22Rv1 (cell line): ENCODE measurements at regions not wholly inside any gene's neighbourhood (a gene's known extent, or its start where the extent isn't known, plus 50 kb on each side); places are given as distances from the start of the nearest gene placed in this dataset.

Experiments
- H3K27ac ChIP-seq: fragments of 450-650 bp; 2 replicates; pipeline ENCODE4 v1.5.1; 2017
- ZFX ChIP-seq: fragments of 450-650 bp; IDR thresholded peaks from 2 replicates; pipeline ENCODE4 v1.6.1; 2017; ENCODE audit warnings: antibody characterized with exemption, borderline replicate concordance
- TF ChIP-seq, protein P1 (sequence below): fragments of 450-650 bp; IDR thresholded peaks from 2 replicates; pipeline ENCODE4 v1.5.1; 2017; ENCODE audit warnings: mild to moderate bottlenecking

DNA sequence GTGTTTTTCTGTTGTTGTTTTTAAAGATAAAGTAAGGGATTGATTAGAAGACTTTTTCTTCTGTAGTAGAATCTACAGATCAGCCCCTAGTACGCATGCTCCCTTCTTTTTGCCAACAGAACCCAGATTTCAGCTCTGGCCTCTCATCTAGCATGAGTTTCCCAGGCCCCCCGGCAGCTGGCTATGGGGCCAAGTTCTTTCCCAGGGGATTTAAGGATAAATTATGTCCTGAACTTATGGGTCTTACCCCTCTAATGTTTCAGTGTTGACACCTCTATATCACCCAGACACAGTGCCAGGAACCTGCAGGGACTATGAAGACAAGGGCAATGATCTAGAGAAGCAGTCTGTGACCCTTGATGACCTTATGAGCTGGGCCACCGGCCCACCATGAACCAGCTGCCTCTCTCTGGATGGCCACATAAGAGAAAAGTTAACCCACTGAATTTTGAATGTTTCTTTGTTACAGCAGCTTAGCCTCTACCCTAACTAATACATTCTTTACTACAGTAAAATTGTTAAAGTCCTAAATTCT lies 150.5 kb downstream of the UNC5CL start:
- no peak overlapping the region for H3K27ac ChIP-seq
- TF ChIP-seq, protein P1, sequence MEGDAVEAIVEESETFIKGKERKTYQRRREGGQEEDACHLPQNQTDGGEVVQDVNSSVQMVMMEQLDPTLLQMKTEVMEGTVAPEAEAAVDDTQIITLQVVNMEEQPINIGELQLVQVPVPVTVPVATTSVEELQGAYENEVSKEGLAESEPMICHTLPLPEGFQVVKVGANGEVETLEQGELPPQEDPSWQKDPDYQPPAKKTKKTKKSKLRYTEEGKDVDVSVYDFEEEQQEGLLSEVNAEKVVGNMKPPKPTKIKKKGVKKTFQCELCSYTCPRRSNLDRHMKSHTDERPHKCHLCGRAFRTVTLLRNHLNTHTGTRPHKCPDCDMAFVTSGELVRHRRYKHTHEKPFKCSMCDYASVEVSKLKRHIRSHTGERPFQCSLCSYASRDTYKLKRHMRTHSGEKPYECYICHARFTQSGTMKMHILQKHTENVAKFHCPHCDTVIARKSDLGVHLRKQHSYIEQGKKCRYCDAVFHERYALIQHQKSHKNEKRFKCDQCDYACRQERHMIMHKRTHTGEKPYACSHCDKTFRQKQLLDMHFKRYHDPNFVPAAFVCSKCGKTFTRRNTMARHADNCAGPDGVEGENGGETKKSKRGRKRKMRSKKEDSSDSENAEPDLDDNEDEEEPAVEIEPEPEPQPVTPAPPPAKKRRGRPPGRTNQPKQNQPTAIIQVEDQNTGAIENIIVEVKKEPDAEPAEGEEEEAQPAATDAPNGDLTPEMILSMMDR: no peak
- no peak for TF ChIP-seq ZFX

DNA sequence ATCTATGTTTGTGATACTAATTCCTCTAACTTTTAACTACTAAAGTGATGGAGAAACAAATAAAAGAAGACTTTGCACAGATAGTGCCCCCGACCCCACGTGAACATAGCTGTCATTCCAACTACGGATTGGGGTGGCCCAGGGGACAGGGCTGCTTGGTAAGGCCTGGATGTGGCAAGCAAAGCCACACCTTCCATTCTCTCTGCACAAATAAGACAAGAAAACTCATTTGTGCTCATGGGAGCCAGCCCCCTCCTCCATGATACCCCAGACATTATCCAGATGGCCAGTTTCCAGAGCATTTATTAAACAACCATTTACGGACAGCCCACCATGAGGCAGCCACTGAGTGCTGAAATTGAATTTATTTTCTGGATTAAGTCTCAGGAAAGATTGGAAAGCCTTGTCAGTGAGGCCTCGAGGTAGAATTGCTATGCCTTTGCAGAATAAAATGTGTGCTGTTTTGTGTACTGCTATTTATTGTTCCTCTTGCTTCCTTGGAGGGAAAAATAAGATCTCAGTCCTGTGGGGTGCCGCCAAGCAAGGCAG lies 151.2 kb downstream of the UNC5CL start:
- TF ChIP-seq, protein P1: no peak
- TF ChIP-seq ZFX: no peak
- H3K27ac ChIP-seq: no peak overlapping the region

DNA sequence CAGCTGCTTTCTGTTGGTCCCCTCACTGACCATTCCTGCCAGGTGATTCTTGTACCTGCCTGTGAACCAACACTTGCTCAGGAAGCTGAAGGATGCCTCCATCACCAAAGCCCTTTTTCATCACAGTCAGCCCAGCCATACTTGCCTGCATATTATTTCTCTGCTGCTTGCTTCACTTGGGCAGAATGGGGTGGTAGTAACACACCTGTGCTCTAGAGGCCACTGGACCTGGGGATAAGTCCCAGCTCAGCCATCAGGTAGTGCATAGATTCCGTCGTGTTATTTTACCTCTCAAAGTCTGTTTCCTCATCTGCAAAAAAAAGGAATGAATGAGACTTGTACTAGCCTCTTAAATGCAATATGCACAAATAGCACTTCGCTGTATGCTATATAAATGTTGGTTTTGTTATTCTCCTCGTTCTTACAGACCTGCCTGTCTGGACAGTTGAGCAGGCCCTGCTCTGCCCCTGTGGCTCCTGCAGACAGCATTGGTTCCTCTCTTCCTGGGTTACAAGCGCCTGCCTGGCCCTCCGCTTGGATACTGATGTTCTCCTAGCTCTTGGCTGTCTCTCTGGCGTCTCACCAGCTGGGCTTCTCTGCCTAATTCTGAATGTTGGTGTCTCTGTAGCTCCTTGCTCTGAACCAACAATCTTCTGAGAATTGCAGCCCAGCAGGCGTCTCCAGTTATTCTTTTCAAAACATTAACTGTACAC lies 151.8 kb downstream of the UNC5CL start:
- TF ChIP-seq, protein P1: no peak
- no peak for TF ChIP-seq ZFX
- H3K27ac ChIP-seq: no peak overlapping the region

DNA sequence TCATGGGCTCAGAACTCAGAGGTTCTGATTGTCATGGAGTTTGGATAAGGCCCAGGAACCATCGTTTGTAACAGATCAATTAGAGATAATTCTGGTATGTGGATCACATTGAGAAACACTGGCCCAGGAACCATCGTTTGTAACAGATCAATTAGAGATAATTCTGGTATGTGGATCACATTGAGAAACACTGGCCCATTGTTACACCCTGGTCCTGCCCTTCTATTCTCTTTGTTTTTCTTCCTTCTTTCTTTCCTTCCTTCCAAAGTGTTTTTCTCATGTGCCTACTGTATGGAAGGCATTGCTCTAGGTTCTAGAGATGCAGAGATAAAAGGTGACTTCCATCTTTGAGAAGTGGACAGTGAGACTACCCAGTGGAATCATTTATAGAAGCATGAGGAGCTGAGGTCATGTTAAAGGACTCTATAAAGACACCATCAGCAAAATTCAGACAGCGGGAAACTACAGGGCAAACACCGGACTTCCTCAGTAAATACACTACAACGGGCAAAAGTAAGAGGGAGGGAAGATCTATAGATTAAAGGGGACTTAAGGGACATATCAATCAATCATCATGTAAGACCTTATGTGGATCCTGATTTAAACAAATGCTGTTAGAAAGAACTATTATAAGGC lies 153.8 kb downstream of the UNC5CL start:
- no peak for TF ChIP-seq ZFX
- TF ChIP-seq, protein P1: no peak
- no peak overlapping the region for H3K27ac ChIP-seq

DNA sequence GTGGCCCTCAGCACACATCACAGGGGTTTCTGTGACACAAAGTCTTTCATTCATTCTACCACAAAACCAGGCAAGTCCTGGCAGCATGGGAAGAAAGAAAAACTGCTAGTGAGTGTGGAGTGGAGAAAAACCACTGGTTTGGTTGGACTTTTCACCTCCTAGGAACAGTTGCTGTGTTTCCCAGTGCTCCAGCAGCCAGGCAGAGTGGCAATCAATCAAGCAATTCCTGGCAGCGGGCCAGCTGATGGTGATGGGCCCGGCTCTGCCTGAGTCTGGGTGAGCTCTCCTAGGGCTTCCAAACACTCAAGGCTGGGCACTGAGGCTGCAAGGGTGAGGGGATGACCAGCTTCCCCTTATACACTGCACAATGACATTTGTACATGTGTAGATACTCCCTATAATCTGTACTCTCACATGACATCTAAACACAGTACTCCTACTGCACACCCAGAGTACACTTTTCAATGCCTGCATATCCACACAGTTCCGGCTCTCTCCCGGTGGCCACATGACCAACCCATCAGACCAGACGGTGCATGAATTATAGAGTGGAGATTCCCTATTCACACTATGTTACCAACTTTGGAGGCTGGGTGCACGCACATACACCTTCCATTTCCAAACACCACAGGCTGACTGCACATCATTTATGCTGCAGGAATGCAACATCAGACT lies 156.6 kb downstream of the UNC5CL start:
- no peak overlapping the region for H3K27ac ChIP-seq
- no peak for TF ChIP-seq ZFX
- TF ChIP-seq, protein P1: no peak

DNA sequence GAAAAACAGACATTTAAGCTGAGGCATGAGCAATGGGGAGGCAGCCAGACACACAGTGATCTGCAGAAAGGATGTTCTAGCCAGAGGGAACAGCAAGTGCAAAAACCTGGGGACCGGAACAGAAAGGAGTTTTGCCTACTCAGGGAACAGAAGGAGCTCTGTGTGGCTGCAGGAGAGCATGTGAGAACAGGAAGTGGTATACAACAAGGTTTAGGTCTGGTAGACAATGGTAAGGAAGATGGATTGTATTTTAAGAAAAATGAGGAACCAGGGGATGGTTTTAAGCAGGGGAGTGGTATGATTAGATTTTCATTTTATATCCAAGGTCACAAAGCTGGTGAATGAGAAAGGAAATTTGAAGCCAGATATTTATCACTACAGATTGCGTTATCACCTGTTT lies 157.5 kb downstream of the UNC5CL start:
- H3K27ac ChIP-seq: no peak overlapping the region
- no peak for TF ChIP-seq ZFX
- TF ChIP-seq, protein P1: no peak
